H1 (cell line): ENCODE measurements at regions not wholly inside any gene's neighbourhood (a gene's known extent, or its start where the extent isn't known, plus 50 kb on each side); places are given as distances from the start of the nearest gene placed in this dataset.

ENCODE experiments used
- CBX5 ChIP-seq: fragments of 300-800, 300-1000 bp; sonication (generic); IDR thresholded peaks from 2 replicates; pipeline ENCODE4 v1.7.1; 2016; ENCODE audit warnings: antibody characterized with exemption, low read length, low read depth
- CREB1 ChIP-seq: IDR thresholded peaks from 2 replicates; pipeline ENCODE4 v1.6.1; 2012; ENCODE audit warnings: inconsistent platforms
- GABPA ChIP-seq: IDR thresholded peaks from 2 replicates; pipeline ENCODE4 v1.6.1; 2011; ENCODE audit warnings: mild to moderate bottlenecking, low read length, moderate library complexity, borderline replicate concordance; ENCODE audit not compliant: insufficient read depth
- TF ChIP-seq, protein P1 (sequence below): IDR thresholded peaks from 2 replicates; pipeline ENCODE4 v1.6.1; 2012; ENCODE audit warnings: inconsistent platforms

DNA sequence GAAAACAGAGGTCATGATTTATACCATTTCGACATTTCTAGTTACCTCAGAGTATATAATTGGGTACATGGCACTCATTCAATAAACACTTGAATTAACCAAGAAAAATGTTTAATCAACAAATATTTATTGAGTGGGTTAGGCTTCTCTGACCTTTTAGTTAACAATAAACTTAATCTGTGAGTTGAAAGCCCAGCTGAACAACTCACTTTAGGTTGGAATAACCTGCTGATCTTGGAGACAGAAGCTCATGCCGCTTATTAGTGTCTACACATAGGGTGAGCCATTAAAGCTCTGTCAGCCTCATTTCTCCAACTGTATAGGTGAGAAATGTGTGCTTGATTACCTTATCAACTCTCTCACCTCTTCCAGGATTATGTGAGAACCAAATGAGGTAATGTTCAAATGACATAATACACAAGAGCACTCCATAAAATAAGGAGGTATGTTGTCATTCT is 98.2 kb upstream of the DTNBP1 start (continued):
- TF ChIP-seq CBX5, result no peak
- TF ChIP-seq CREB1, result no peak
- TF ChIP-seq, protein P1, sequence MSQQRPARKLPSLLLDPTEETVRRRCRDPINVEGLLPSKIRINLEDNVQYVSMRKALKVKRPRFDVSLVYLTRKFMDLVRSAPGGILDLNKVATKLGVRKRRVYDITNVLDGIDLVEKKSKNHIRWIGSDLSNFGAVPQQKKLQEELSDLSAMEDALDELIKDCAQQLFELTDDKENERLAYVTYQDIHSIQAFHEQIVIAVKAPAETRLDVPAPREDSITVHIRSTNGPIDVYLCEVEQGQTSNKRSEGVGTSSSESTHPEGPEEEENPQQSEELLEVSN, result no peak
- no peak for TF ChIP-seq GABPA
